Mesothelial cell of epicardium (in vitro differentiated cells): ENCODE measurements at regions not wholly inside any gene's neighbourhood (a gene's known extent, or its start where the extent isn't known, plus 50 kb on each side); places are given as distances from the start of the nearest gene placed in this dataset.

Source experiments
- DNase-seq, 2 experiments: peaks; one replicate each; pipeline ENCODE4 v3.0.0; 2021; ENCODE audit warnings: low spot score in 2 of 2; ENCODE audit not compliant: unreplicated experiment in 2 of 2
- H3K27ac Mint-ChIP-seq: 2 replicates; pipeline ENCODE4 v1.8.0; 2021; ENCODE audit warnings: mixed read lengths
- H3K27me3 Mint-ChIP-seq: 2 replicates; pipeline ENCODE4 v1.8.0; 2021; ENCODE audit warnings: low read depth, mixed read lengths
- H3K36me3 Mint-ChIP-seq: 2 replicates; pipeline ENCODE4 v1.8.0; 2021; ENCODE audit warnings: mixed read lengths
- H3K4me1 Mint-ChIP-seq: 2 replicates; pipeline ENCODE4 v1.8.0; 2021; ENCODE audit warnings: mixed read lengths
- H3K4me3 Mint-ChIP-seq: 2 replicates; pipeline ENCODE4 v1.8.0; 2021; ENCODE audit warnings: mild to moderate bottlenecking, moderate library complexity, mixed read lengths
- H3K9me3 Mint-ChIP-seq: 2 replicates; pipeline ENCODE4 v1.8.0; 2021; ENCODE audit warnings: mixed read lengths
- CTCF ChIP-seq: fragments of 200-600 bp; sonication (generic); IDR thresholded peaks from one replicate; pipeline ENCODE4 v1.5.0; 2021; ENCODE audit warnings: antibody characterized with exemption; ENCODE audit not compliant: unreplicated experiment

GRCh38 chr4:137981277-137981676, 260.9 kb downstream of the SLC7A11 start:
- peaks cover 8% of the 10 kb centered on the region for H3K9me3 Mint-ChIP-seq
- peaks cover 12% of the 10 kb centered on the region for H3K4me1 Mint-ChIP-seq
- H3K4me3 Mint-ChIP-seq, result no peak overlapping the region
- no peak for TF ChIP-seq CTCF
- no peaks in the 10 kb centered on the region for H3K27me3 Mint-ChIP-seq
- no peak overlapping the region for H3K27ac Mint-ChIP-seq
- no peak for DNase-seq
- H3K36me3 Mint-ChIP-seq, result no peaks in the 10 kb centered on the region

GRCh38 chr4:137980641-137981040, 261.5 kb downstream of the SLC7A11 start:
- DNase-seq, result no peak
- Mint-ChIP-seq H3K36me3 (no peaks in the 10 kb centered on the region), H3K27ac (no peak overlapping the region), H3K4me3 (no peak overlapping the region), H3K9me3 (peaks cover 8% of the 10 kb centered on the region), H3K27me3 (no peaks in the 10 kb centered on the region), H3K4me1 (peaks cover 12% of the 10 kb centered on the region)
- no peak for TF ChIP-seq CTCF

- peaks cover 12% of the 10 kb centered on the region for H3K4me1 Mint-ChIP-seq
- no peaks in the 10 kb centered on the region for H3K27me3 Mint-ChIP-seq
- H3K27ac Mint-ChIP-seq, result no peak overlapping the region
- H3K4me3 Mint-ChIP-seq, result no peak overlapping the region
- no peaks in the 10 kb centered on the region for H3K36me3 Mint-ChIP-seq
- no peak for DNase-seq
- TF ChIP-seq CTCF, result no peak
- H3K9me3 Mint-ChIP-seq, result peaks cover 8% of the 10 kb centered on the region
These were observed 262.2 kb downstream of the SLC7A11 start for GRCh38 chr4:137979938-137980337.

GRCh38 chr4:137968956-137969678, 273.0 kb downstream of the SLC7A11 start:
- H3K4me1 Mint-ChIP-seq, result no peaks in the 10 kb centered on the region
- H3K9me3 Mint-ChIP-seq, result peaks cover 16% of the 10 kb centered on the region
- no peaks in the 10 kb centered on the region for H3K27me3 Mint-ChIP-seq
- no peak overlapping the region for H3K4me3 Mint-ChIP-seq
- TF ChIP-seq CTCF, result no peak
- peaks cover 2% of the 10 kb centered on the region for H3K36me3 Mint-ChIP-seq
- no peak for DNase-seq
- no peak overlapping the region for H3K27ac Mint-ChIP-seq

- peaks cover 2% of the 10 kb centered on the region for H3K36me3 Mint-ChIP-seq
- DNase-seq, result no peak
- no peaks in the 10 kb centered on the region for H3K27me3 Mint-ChIP-seq
- TF ChIP-seq CTCF, result no peak
- no peak overlapping the region for H3K4me3 Mint-ChIP-seq
- H3K9me3 Mint-ChIP-seq, result peaks cover 16% of the 10 kb centered on the region
- H3K27ac Mint-ChIP-seq, result no peak overlapping the region
- H3K4me1 Mint-ChIP-seq, result no peaks in the 10 kb centered on the region
These were observed 274.5 kb downstream of the SLC7A11 start for GRCh38 chr4:137967480-137968190.
